Stimulated activated CD4-positive, alpha-beta T cell treated with anti-CD3 and anti-CD28 coated beads, Interleukin-4, amount 100 ng/mL, for 24 hours (primary cell): ENCODE measurements at regions not wholly inside any gene's neighbourhood (a gene's known extent, or its start where the extent isn't known, plus 50 kb on each side); places are given as distances from the start of the nearest gene placed in this dataset.

Experiments used
- DNase-seq: peaks from one replicate; pipeline ENCODE4 v3.0.0-alpha.2; 2020

DNA sequence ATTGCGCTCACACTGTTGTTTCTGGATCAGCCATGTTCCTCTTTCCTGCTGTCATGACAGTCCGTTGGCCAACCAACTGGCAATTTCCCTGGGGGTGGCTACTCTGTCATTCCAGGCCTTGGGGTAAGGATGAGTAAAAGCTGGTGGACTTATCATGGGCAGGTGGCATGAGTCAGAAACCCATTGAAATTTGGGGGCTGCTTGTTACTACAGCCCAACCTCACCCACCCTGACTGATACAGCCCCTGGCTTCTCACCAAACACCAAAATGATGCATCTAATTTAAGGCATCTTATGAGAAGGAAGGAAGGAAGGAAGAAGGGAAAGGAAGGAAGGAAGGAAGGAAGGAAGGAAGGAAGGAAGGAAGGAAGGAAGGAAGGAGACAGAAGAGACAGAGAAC is 53.9 kb upstream of the CRHR1 start:
- DNase-seq, result no peak

DNA sequence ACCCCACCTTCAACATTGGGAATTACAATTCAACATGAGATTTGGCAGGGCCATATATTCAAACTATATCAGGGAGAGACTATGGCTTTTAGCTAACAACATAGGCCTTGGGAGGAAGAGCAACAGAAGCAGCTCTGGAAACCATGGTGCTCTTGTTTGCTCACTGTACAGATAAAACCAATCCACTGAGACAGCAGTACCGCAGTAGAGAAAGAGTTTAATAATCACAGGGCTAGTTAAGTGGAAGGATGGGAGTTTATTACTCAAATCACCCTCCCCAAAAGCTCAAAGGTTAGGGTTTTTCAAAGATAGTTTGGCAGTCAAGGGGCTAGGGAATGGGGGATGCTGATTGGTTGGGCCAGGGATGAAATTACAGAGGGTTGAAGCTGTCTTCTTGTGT is 52.7 kb upstream of the CRHR1 start:
- no peak for DNase-seq

DNA sequence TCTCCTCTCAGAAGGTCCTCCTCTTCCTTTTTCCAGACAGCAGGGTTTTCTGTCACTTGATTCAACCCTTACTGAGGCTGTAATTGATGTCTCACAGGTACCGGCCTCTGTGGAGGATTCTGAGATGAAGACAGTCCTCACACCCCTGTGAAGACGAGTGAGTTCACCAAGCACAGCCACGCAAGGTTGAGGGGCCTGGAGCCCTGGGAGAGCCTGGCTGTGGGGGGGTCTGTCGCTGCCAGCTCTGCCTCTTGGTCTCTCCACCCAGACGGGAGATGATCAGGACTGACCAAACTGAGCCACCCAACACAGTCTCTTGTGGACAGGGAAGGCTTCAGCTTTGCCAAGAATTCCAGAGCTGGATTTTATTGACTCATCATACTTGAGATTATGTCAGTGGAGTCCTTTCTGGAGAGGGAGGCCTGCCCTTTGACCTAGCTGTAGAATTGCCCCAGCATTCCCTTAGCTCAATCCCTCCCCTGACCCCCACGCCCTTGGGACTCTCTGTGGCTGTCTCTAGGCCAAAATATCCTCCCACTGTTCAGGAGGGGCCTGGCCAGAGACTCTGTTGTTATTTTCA is 51.1 kb upstream of the CRHR1 start:
- no peak for DNase-seq

DNA sequence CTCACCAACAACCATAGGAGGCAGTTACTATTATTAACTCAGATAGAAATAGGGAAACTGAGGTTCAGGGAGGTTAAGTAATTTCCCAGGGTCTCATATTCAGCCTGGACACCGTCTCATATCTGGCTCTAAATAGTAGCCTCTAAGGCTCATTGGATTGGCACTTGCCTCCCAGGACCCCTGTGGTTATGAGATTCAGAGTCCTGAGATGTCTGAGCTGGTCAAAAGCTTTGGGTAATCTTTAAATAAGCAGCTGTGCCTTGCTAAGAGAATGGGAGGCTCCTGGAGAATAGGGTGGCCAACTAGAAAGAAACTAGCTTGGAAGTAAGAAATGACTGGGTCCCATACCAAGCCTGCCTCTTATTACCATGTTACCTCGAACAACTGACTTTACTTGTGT is 50.3 kb upstream of the CRHR1 start:
- no peak for DNase-seq
